ENCODE measurements at regions not wholly inside any gene's neighbourhood (a gene's known extent, or its start where the extent isn't known, plus 50 kb on each side); places are given as distances from the start of the nearest gene placed in this dataset.
A peak's percentile ranks its signal among the peaks of the same experiment; 100 is the strongest.
"Not testable (repeated sequence)": the region's sequence is repeated elsewhere in the genome, so short reads cannot be mapped to it uniquely, and the experiment has no call there.

DNA sequence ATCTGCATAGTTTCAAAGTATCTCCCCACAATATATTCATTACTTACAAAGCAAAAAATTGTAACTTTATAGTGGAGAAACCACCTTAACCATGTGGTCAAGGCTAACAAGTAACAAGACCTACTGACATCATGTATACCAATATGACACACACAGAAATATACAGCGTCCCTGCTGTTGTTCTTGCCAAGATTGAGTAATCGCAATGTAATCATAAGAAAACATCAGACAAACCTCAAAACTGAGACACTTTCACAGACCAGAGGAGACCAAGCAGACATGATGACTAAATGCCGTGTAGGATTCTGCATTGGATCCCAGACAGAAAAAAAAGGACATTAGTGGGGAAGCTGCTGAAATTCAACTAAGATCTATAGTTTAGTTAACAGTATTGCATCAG is 123.0 kb downstream of the ACAA2 start:
- Mint-ChIP-seq H3K27me3 (no peaks in the 10 kb centered on the region), H3K27ac (ENCODE audit: low read depth) (peak overlapping the region; percentile 54), H3K4me1 (peaks cover 14% of the 10 kb centered on the region), H3K36me3 (ENCODE audit: insufficient read depth) (no peaks in the 10 kb centered on the region), H3K9me3 (no peaks in the 10 kb centered on the region), H3K4me3 (peak overlapping the region; percentile 51)
- DNase-seq (ENCODE audit: low spot score in 2 of 2) (no peak), ATAC-seq (replicated peaks; ENCODE audit: extremely low read depth, poor library complexity, severe bottlenecking) (peak; percentile 71)

DNA sequence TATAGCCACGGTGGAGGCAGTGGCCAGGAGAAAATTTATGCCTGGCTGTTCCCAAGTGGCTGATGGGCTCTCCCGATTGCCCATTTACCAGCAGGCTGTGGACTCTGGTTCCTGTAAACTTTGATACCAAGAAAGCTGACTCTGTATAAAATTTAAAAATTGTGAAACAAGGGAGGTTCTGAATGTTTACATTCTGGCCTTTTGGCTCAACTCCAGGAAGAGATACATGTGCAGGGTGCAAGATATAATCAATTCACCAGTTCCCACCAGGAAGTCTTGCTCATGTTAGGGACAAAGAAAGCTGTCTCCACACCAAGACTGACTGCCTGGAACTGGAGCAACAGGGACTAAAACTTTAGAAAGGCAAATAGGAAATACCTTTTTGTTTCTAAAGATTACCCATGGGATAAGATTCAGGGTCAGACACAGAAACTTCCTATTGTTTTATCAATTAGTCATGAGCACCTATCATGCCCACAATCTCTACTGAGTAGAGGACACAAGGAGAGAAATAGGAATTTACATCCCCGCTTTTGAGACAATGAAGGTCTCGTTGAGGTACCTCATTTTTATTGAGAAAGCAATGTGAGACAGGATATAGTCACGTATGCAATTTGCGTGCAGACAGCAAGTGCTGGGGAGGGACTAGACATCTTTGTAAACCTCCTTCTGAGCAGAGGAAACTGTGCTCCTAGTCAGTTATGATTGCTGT is 123.5 kb downstream of the LIPG start:
- no peak overlapping the region for H3K27ac Mint-ChIP-seq (ENCODE audit: low read depth)
- H3K9me3 Mint-ChIP-seq, result no peaks in the 10 kb centered on the region
- no peaks in the 10 kb centered on the region for H3K27me3 Mint-ChIP-seq
- H3K4me1 Mint-ChIP-seq, result peaks cover 2% of the 10 kb centered on the region
- ATAC-seq (replicated peaks; ENCODE audit: extremely low read depth, poor library complexity, severe bottlenecking) (no peak), DNase-seq (ENCODE audit: low spot score in 2 of 2) (no peak)
- no peaks in the 10 kb centered on the region for H3K36me3 Mint-ChIP-seq (ENCODE audit: insufficient read depth)
- no peak overlapping the region for H3K4me3 Mint-ChIP-seq

DNA sequence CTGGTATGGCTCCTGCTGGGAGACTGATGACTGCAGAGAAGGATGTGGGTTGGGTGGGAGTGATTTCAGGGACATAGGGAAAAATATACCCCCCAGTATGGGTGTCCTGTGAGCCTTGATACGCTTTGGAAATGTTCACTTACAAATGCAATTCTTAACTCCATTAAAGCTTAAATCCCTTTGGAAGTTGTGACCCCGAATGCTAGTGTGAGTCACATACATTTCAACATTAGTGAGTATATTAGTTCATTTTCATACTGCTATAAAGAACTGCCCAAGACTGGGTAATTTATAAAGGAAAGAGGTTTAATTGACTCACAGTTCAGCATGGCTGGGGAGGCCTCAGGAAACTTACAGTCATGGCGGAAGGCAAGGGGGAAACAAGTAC is 120.9 kb downstream of the LIPG start:
- DNase-seq (ENCODE audit: low spot score in 2 of 2); ATAC-seq (replicated peaks; ENCODE audit: extremely low read depth, poor library complexity, severe bottlenecking); H3K9me3 Mint-ChIP-seq; H3K27ac Mint-ChIP-seq (ENCODE audit: low read depth); H3K4me3 Mint-ChIP-seq; H3K4me1 Mint-ChIP-seq; H3K36me3 Mint-ChIP-seq (ENCODE audit: insufficient read depth); H3K27me3 Mint-ChIP-seq: not testable (repeated sequence)

DNA sequence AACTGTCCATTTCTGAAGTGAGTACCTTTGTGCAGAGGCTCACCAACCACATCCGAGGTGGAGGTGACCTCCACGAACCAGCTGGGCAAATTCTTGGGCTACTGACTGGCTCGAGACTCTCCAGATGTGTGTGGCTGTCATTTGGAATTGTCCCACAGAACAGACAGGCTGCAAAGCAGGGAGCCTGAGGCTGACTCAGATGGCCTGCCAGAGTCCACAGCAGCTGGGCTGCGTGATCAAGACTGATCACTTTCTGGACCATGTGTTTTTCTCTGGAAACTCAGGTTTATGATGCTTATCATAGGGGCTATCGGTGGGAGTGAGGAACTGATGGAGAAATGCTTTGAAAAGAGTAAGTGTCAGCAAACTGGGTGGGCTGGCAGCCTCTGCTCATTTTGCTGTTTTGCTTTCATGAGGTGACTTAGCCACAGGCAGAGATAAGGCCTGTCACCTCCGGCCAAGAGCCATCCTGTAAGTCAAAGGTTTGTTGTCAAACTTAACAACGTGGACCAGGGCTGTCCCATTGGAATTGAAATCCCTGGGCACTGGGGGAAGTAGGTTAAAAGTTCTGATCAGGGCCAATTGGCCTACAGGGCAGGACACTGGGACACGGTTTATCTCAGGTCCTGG is 120.4 kb downstream of the LIPG start:
- Mint-ChIP-seq H3K4me1 (peaks cover 10% of the 10 kb centered on the region), H3K36me3 (ENCODE audit: insufficient read depth) (no peaks in the 10 kb centered on the region)
- DNase-seq (ENCODE audit: low spot score in 2 of 2), result no peak

DNA sequence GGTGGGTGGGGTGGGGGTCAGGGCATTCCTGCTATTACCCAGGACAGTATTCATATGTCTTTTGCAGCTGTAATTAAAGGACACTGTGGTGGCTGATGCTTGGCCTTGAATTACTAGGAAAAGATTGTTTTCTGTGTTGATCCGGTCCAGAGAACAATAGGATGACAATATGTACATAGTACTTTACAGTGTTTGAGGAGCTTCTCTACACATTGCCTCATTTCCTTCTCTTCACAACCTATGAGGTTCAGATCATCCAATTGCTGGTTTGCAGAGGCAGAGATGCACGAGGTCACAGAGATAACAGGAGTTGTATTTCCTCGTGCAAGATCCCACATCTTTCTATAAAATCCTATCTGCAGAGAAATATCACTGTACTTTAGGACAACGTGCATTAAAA is 119.5 kb downstream of the LIPG start:
- peaks cover 10% of the 10 kb centered on the region for H3K4me1 Mint-ChIP-seq
- no peak for ATAC-seq (replicated peaks; ENCODE audit: extremely low read depth, poor library complexity, severe bottlenecking)
- no peak overlapping the region for H3K27ac Mint-ChIP-seq (ENCODE audit: low read depth)
- H3K9me3 Mint-ChIP-seq, result no peaks in the 10 kb centered on the region
- H3K36me3 Mint-ChIP-seq (ENCODE audit: insufficient read depth), result no peaks in the 10 kb centered on the region
- no peaks in the 10 kb centered on the region for H3K27me3 Mint-ChIP-seq
- H3K4me3 Mint-ChIP-seq, result no peak overlapping the region
- DNase-seq (ENCODE audit: low spot score in 2 of 2), result no peak

More for the DNA sequence above, 120.4 kb downstream of the LIPG start:
- Mint-ChIP-seq H3K4me3 (no peak overlapping the region), H3K9me3 (no peaks in the 10 kb centered on the region), H3K27me3 (no peaks in the 10 kb centered on the region), H3K27ac (ENCODE audit: low read depth) (no peak overlapping the region)
- no peak for ATAC-seq (replicated peaks; ENCODE audit: extremely low read depth, poor library complexity, severe bottlenecking)

DNA sequence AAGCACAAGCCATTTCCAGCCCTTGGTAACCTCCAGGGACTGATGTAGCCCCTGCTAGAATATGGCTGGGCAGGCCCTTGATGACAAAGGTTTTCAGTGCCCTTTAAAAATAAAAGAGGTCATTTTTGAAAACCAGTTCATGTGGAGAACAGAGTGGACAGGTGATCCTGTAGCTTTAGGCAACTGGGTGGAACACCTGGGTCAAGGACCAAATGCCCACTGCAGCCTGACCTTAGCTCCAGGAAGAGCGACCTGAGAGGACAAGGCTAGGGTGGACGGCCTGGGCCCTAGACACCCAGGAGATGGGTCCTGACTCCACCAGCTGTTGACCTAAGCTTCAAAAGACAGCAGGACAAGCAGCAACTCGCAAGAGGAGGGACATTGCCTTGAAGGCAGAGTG is 116.6 kb downstream of the LIPG start:
- H3K4me3 Mint-ChIP-seq, result no peak overlapping the region
- H3K9me3 Mint-ChIP-seq, result no peaks in the 10 kb centered on the region
- H3K27ac Mint-ChIP-seq (ENCODE audit: low read depth), result peak overlapping the region; percentile 42
- DNase-seq (ENCODE audit: low spot score in 2 of 2), result no peak
- H3K4me1 Mint-ChIP-seq, result peaks cover 10% of the 10 kb centered on the region
- no peaks in the 10 kb centered on the region for H3K36me3 Mint-ChIP-seq (ENCODE audit: insufficient read depth)
- no peak for ATAC-seq (replicated peaks; ENCODE audit: extremely low read depth, poor library complexity, severe bottlenecking)
- H3K27me3 Mint-ChIP-seq, result peaks cover 18% of the 10 kb centered on the region

DNA sequence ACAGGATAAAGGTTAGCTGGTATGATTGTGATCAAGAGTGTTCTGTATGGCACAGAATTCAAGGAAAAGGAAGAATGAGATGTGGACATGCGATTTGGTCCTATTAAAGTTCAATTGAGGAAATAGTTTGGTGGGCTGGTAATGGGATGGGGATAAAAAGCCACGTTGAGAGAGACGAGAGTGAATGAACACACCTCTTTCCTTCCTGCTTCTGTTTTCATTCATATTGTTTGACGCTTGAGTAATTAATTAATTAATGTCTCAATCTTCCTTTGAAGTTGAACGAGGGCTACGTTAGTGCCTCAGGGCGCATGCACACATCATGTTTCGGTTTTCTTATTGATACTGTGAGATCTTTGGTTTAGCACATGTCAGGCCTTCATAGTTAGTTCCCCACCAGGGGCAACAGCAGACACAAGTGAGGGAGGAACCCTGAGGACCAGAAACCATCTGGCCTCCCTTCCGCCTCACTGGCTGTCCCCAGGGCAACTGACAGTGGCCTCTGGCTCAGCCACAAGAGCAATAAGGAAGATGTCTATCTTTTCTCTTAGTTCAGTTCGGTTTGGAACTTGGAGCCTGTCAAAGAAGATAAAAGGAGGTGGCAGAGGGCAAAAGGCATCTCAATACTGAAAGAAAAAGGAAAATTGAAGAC is 116.0 kb downstream of the LIPG start:
- no peak overlapping the region for H3K4me3 Mint-ChIP-seq
- no peaks in the 10 kb centered on the region for H3K36me3 Mint-ChIP-seq (ENCODE audit: insufficient read depth)
- DNase-seq (ENCODE audit: low spot score in 2 of 2) (no peak), ATAC-seq (replicated peaks; ENCODE audit: extremely low read depth, poor library complexity, severe bottlenecking) (no peak)
- no peaks in the 10 kb centered on the region for H3K9me3 Mint-ChIP-seq
- peaks cover 19% of the 10 kb centered on the region for H3K27me3 Mint-ChIP-seq
- H3K27ac Mint-ChIP-seq (ENCODE audit: low read depth), result peak overlapping the region; percentile 42
- peaks cover 10% of the 10 kb centered on the region for H3K4me1 Mint-ChIP-seq

DNA sequence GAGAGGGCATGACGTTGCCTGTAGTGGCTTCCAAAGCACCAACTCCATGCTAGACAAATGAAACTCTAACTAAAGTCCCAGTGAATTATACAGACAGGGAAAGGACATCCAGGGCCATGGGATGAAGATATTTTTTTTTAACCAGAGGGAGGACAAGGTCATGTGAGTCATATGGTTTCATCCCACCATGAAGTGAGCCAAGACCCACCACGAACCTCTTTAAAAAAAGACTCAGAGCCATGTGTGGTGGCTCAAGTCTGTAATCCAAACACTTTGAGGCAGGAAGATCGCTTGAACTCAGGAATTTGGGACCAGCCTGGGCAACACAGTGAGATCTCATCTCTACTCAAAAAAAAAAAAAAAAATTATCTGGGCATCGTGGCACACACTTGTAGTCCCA is 115.2 kb downstream of the LIPG start:
- no peak overlapping the region for H3K27ac Mint-ChIP-seq (ENCODE audit: low read depth)
- H3K9me3 Mint-ChIP-seq, result no peaks in the 10 kb centered on the region
- no peak for DNase-seq (ENCODE audit: low spot score in 2 of 2)
- H3K4me3 Mint-ChIP-seq, result no peak overlapping the region
- H3K36me3 Mint-ChIP-seq (ENCODE audit: insufficient read depth), result no peaks in the 10 kb centered on the region
- peaks cover 10% of the 10 kb centered on the region for H3K4me1 Mint-ChIP-seq
- peaks cover 19% of the 10 kb centered on the region for H3K27me3 Mint-ChIP-seq
- no peak for ATAC-seq (replicated peaks; ENCODE audit: extremely low read depth, poor library complexity, severe bottlenecking)

DNA sequence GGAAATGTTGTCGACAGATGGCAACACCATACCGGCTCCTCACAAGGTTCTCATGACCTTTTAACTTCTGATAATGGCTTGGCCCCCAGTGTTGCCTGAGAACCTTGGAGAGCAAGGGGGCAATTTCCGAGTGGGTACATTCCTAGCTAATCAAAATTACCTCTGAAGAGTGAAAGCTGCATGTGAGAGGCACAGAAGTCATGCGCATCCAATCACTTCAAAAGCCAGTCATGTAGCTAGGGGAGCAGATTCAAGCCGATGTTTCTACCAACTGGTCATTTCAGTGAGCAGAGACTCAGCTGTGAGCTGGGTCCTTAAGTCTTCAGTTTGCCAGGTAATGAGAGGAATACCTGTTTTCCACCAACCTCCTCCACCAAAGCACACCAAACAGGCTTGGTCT is 111.4 kb downstream of the LIPG start:
- H3K9me3 Mint-ChIP-seq, result no peaks in the 10 kb centered on the region
- DNase-seq (ENCODE audit: low spot score in 2 of 2) (no peak), ATAC-seq (replicated peaks; ENCODE audit: extremely low read depth, poor library complexity, severe bottlenecking) (no peak)
- peaks cover 9% of the 10 kb centered on the region for H3K4me1 Mint-ChIP-seq
- H3K27ac Mint-ChIP-seq (ENCODE audit: low read depth), result no peak overlapping the region
- H3K27me3 Mint-ChIP-seq, result peaks cover 34% of the 10 kb centered on the region
- H3K36me3 Mint-ChIP-seq (ENCODE audit: insufficient read depth), result no peaks in the 10 kb centered on the region
- H3K4me3 Mint-ChIP-seq, result no peak overlapping the region

DNA sequence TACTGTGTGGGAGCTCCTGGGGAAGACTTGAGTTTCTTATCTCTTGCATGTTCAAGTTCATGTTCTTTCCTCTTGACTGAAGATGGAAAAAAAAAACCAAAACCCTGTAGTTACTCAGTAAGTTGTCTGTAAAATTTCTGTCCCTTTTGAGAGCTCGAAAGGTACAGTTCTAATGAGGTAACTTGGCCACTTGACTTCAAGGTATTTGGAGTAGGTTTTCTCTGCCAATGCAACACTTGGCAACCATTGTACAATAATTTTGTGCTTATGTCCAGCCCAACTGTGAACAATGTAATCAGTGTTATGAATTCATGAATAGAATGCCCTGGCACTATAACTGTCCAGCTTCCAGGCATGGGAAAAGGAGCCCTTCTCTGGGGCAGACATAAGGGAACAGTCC is 111.0 kb downstream of the LIPG start:
- H3K27ac Mint-ChIP-seq (ENCODE audit: low read depth), result no peak overlapping the region
- no peak for DNase-seq (ENCODE audit: low spot score in 2 of 2)
- H3K4me1 Mint-ChIP-seq, result peaks cover 5% of the 10 kb centered on the region
- H3K27me3 Mint-ChIP-seq, result peaks cover 38% of the 10 kb centered on the region
- no peak for ATAC-seq (replicated peaks; ENCODE audit: extremely low read depth, poor library complexity, severe bottlenecking)
- H3K36me3 Mint-ChIP-seq (ENCODE audit: insufficient read depth), result no peaks in the 10 kb centered on the region
- no peak overlapping the region for H3K4me3 Mint-ChIP-seq
- no peaks in the 10 kb centered on the region for H3K9me3 Mint-ChIP-seq

DNA sequence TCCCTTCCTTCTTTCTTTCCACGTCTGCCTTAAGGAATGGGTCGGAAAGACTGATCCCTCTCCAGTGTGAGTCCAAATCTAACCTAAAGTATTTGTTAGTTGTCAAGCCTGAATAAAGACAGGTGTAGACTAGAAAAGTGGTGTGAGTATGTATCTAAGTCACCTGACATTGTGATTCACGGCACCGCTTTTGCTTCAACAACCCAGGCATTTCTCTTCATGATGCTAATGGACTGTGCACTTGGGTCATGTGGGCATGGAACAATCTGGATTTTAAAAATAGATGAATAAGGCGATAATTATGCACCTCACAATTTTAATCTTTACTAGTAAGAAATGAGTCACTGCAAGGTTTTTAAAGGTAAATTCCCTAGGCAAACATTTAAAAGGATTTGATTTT is 107.5 kb downstream of the LIPG start:
- DNase-seq (ENCODE audit: low spot score in 2 of 2) (no peak), ATAC-seq (replicated peaks; ENCODE audit: extremely low read depth, poor library complexity, severe bottlenecking) (no peak)
- H3K9me3 Mint-ChIP-seq, result no peaks in the 10 kb centered on the region

DNA sequence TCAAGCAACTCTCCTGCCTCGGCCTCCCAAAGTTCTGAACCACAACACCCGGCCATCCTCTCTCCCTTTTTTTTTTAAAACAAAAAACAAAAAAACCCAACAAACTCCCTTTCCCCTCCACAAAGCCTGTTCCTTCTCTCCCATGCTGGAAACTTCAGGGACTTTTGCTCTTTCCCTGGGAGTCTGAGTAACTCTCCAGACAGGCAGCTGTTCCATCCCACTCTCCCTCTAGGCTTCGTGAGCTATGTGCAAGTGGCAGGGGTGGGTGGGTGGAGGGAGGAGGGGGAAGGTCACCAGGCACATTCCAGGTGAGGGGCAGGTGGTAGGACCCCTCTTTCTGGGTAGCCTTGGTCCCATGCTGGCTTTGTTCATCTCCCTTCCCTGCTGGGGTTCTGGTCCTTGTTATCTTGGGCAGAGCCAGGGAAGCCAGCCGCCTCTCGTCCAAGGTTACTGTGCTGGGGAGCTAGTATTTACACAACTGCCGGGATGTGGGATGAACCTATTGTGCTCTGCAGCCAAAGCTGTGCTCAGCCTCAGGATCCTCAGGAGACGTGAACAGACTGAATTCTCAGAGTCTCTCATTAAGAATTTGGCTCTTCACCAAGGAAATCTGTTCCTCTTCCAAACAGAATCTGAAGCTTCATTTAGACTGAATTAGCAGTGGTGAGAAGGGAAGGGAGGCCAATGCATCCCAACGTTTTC is 106.9 kb downstream of the LIPG start:
- no peak for DNase-seq (ENCODE audit: low spot score in 2 of 2)
- Mint-ChIP-seq H3K9me3 (no peaks in the 10 kb centered on the region), H3K27ac (ENCODE audit: low read depth) (no peak overlapping the region), H3K36me3 (ENCODE audit: insufficient read depth) (no peaks in the 10 kb centered on the region), H3K4me3 (no peak overlapping the region), H3K27me3 (peaks cover 61% of the 10 kb centered on the region), H3K4me1 (no peaks in the 10 kb centered on the region)
- ATAC-seq (replicated peaks; ENCODE audit: extremely low read depth, poor library complexity, severe bottlenecking), result no peak

More for the DNA sequence above, 107.5 kb downstream of the LIPG start:
- Mint-ChIP-seq H3K27ac (ENCODE audit: low read depth) (no peak overlapping the region), H3K4me1 (no peaks in the 10 kb centered on the region), H3K36me3 (ENCODE audit: insufficient read depth) (no peaks in the 10 kb centered on the region), H3K27me3 (peaks cover 63% of the 10 kb centered on the region), H3K4me3 (no peak overlapping the region)
